ENCODE measurements at regions not wholly inside any gene's neighbourhood (a gene's known extent, or its start where the extent isn't known, plus 50 kb on each side); places are given as distances from the start of the nearest gene placed in this dataset.

DNA sequence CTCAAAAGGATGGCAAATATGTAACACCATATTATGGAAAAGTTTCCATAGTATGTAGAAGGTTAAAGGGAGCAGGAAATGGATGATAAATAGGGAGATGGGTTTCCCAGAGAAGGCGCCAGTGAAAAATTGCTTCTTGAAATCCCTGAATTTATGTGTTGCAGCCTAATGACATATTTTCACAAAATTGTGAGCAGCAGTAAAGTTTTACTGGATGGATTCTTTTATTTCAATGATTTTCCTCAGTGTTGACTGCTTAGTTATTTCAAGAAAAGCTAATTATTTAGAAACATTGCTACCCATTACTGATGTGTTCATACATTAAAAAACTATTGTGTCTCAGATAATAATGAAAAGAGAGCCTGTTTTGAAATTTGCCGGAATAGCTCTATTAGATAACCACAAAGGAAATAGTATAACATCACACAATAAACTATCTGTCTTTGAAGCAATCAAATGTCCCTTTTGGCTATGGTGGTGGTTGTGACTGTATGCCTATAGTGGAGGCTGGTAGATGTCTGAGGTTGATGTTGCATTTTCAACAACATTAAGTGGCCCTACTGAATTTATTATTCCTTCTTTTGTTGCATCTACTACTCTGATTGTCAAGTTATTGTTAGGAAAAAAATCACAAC lies 169.9 kb upstream of the HAND2 start:
- H3K9me3 ChIP-seq (replicated peaks; ENCODE audit: control insufficient read depth, insufficient read depth, low read depth, low read length) = no peaks in the 10 kb centered on the region
- WGBS (ENCODE audit: insufficient coverage, low coverage, missing lambda C conversion rate) = 19% methylated on average over 2 of the region's 2 CpGs
- H3K27me3 ChIP-seq (ENCODE audit: control insufficient read depth in 2 of 2, insufficient read depth in 2 of 2, low read length in 2 of 2) = no peaks in the 10 kb centered on the region
- H3K4me3 ChIP-seq = no peak overlapping the region
- H3K36me3 ChIP-seq (ENCODE audit: control insufficient read depth, insufficient read depth, low read length) = no peaks in the 10 kb centered on the region
- no peak overlapping the region for H3K27ac ChIP-seq (ENCODE audit: extremely low read depth, low read depth, low read length)
- no peaks in the 10 kb centered on the region for H3K9me1 ChIP-seq (ENCODE audit: control insufficient read depth, insufficient read depth, low read length)
- CTCF ChIA-PET (ENCODE audit: low intra/inter-chr PET ratio) = no interaction called here
- no peak for FAIRE-seq
- in situ Hi-C loops (cut with MboI) (no loop called here), intact Hi-C loops (cut with micrococcal nuclease) (no loop called here)
- DNase-seq (ENCODE audit: extremely low read depth in 1 of 4, low spot score in 3 of 4) = no peak
- POLR2A ChIA-PET = no interaction called here
- no peaks in the 10 kb centered on the region for H3K79me2 ChIP-seq (ENCODE audit: control insufficient read depth, insufficient read depth, low read length)
- H3K4me1 ChIP-seq (replicated peaks in 1 of 2; ENCODE audit: control insufficient read depth in 2 of 2, insufficient read depth in 2 of 2, low read length in 2 of 2) = no peaks in the 10 kb centered on the region; a peak in 1 of 5 replicates
- no peak overlapping the region for H3K4me2 ChIP-seq (ENCODE audit: insufficient read depth, low read length)
- H4K20me1 ChIP-seq (replicated peaks; ENCODE audit: control insufficient read depth, insufficient read depth, low read length) = no peaks in the 10 kb centered on the region; the same call in 1 of the 2 replicates
- ATAC-seq = no peak
- BruUV-seq (replicated peaks) = no TSS peak
- no peak overlapping the region for H2AFZ ChIP-seq (ENCODE audit: low read depth, low read length)
- H3K9ac ChIP-seq (ENCODE audit: insufficient read depth in 1 of 2, low read depth in 2 of 2, low read length in 2 of 2) = no peak overlapping the region
- TF ChIP-seq MTF1 (CRISPR knock-in tag; IDR thresholded peaks at IDR 0.05; ENCODE audit: borderline replicate concordance) = no peak
- no peak for TF ChIP-seq ZNF143 (CRISPR knock-in tag; IDR thresholded peaks at IDR 0.05)
- TF ChIP-seq, protein P1, sequence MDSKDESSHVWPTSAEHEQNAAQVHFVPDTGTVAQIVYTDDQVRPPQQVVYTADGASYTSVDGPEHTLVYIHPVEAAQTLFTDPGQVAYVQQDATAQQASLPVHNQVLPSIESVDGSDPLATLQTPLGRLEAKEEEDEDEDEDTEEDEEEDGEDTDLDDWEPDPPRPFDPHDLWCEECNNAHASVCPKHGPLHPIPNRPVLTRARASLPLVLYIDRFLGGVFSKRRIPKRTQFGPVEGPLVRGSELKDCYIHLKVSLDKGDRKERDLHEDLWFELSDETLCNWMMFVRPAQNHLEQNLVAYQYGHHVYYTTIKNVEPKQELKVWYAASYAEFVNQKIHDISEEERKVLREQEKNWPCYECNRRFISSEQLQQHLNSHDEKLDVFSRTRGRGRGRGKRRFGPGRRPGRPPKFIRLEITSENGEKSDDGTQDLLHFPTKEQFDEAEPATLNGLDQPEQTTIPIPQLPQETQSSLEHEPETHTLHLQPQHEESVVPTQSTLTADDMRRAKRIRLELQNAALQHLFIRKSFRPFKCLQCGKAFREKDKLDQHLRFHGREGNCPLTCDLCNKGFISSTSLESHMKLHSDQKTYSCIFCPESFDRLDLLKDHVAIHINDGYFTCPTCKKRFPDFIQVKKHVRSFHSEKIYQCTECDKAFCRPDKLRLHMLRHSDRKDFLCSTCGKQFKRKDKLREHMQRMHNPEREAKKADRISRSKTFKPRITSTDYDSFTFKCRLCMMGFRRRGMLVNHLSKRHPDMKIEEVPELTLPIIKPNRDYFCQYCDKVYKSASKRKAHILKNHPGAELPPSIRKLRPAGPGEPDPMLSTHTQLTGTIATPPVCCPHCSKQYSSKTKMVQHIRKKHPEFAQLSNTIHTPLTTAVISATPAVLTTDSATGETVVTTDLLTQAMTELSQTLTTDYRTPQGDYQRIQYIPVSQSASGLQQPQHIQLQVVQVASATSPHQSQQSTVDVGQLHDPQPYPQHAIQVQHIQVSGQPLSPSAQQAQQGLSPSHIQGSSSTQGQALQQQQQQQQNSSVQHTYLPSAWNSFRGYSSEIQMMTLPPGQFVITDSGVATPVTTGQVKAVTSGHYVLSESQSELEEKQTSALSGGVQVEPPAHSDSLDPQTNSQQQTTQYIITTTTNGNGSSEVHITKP (IDR thresholded peaks at IDR 0.05; ENCODE audit: partially characterized antibody) = no peak
- TF ChIP-seq HMG20B (CRISPR knock-in tag; IDR thresholded peaks at IDR 0.05) = no peak
- TF ChIP-seq, protein P2, sequence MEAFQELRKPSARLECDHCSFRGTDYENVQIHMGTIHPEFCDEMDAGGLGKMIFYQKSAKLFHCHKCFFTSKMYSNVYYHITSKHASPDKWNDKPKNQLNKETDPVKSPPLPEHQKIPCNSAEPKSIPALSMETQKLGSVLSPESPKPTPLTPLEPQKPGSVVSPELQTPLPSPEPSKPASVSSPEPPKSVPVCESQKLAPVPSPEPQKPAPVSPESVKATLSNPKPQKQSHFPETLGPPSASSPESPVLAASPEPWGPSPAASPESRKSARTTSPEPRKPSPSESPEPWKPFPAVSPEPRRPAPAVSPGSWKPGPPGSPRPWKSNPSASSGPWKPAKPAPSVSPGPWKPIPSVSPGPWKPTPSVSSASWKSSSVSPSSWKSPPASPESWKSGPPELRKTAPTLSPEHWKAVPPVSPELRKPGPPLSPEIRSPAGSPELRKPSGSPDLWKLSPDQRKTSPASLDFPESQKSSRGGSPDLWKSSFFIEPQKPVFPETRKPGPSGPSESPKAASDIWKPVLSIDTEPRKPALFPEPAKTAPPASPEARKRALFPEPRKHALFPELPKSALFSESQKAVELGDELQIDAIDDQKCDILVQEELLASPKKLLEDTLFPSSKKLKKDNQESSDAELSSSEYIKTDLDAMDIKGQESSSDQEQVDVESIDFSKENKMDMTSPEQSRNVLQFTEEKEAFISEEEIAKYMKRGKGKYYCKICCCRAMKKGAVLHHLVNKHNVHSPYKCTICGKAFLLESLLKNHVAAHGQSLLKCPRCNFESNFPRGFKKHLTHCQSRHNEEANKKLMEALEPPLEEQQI (IDR thresholded peaks at IDR 0.05) = no peak
- TF ChIP-seq ZSCAN29 (IDR thresholded peaks at IDR 0.05) = no peak
- TF ChIP-seq, protein P3, sequence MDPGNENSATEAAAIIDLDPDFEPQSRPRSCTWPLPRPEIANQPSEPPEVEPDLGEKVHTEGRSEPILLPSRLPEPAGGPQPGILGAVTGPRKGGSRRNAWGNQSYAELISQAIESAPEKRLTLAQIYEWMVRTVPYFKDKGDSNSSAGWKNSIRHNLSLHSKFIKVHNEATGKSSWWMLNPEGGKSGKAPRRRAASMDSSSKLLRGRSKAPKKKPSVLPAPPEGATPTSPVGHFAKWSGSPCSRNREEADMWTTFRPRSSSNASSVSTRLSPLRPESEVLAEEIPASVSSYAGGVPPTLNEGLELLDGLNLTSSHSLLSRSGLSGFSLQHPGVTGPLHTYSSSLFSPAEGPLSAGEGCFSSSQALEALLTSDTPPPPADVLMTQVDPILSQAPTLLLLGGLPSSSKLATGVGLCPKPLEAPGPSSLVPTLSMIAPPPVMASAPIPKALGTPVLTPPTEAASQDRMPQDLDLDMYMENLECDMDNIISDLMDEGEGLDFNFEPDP (CRISPR knock-in tag; IDR thresholded peaks at IDR 0.05) = no peak
- no peak for TF ChIP-seq ESRRA (IDR thresholded peaks at IDR 0.05; ENCODE audit: borderline replicate concordance, low read depth)
- no peak for TF ChIP-seq STAT5B (CRISPR knock-in tag; IDR thresholded peaks at IDR 0.05)
- TF ChIP-seq SUPT5H (IDR thresholded peaks at IDR 0.05) = no peak
- no peak for TF ChIP-seq YY1 (IDR thresholded peaks at IDR 0.05; ENCODE audit: borderline replicate concordance in 1 of 3, control insufficient read depth in 1 of 3, extremely low read depth in 1 of 3, insufficient read depth in 3 of 3, insufficient read length in 1 of 3, insufficient replicate concordance in 2 of 3, low read depth in 1 of 3, low read length in 2 of 3)
- TF ChIP-seq NBN (IDR thresholded peaks at IDR 0.05; ENCODE audit: low read depth) = no peak
- TF ChIP-seq ZNF124 (CRISPR knock-in tag; IDR thresholded peaks at IDR 0.05) = no peak

Data from K562 (cell line).